Natural killer cell (primary cell): ENCODE measurements at regions not wholly inside any gene's neighbourhood (a gene's known extent, or its start where the extent isn't known, plus 50 kb on each side); places are given as distances from the start of the nearest gene placed in this dataset.

Experiments
- ATAC-seq, 3 donors: fragments of 150-1000 bp in 2 of 3; fragments of 200-7000 bp in 1 of 3; cut with Tn5 transposase; 1 replicate in 1 of 3; 2 replicates in 2 of 3; pipeline ENCODE4 v1.10.0; 2021; ENCODE audit warnings: mild to moderate bottlenecking in 2 of 3, moderate library complexity in 2 of 3
- DNase-seq, 2 donors: peaks; one replicate each; pipeline versions ENCODE4 v3.0.0 to v3.0.0-alpha.2; 2013 to 2021; ENCODE audit warnings: mixed read lengths in 1 of 2
- H3K27ac ChIP-seq: one replicate; pipeline ENCODE4 v1.5.1; 2013; ENCODE audit warnings: mild to moderate bottlenecking, low read length
- H3K27me3 ChIP-seq: one replicate; pipeline ENCODE4 v1.6.1; 2013; ENCODE audit warnings: low read length; ENCODE audit not compliant: control insufficient read depth, insufficient read depth
- H3K36me3 ChIP-seq: one replicate; pipeline ENCODE4 v1.6.1; 2013; ENCODE audit warnings: low read length; ENCODE audit not compliant: control insufficient read depth, insufficient read depth
- H3K4me1 ChIP-seq: one replicate; pipeline ENCODE4 v1.6.1; 2013; ENCODE audit warnings: low read length; ENCODE audit not compliant: control insufficient read depth, insufficient read depth
- H3K4me3 ChIP-seq: one replicate; pipeline ENCODE4 v1.5.1; 2013; ENCODE audit warnings: low read length
- H3K9me3 ChIP-seq: one replicate; pipeline ENCODE4 v1.6.1; 2013; ENCODE audit warnings: low read length; ENCODE audit not compliant: control insufficient read depth, insufficient read depth
- H3K27ac Mint-ChIP-seq, 2 donors: one replicate each; pipeline ENCODE4 v1.8.0; 2022; ENCODE audit warnings: mild to moderate bottlenecking in 2 of 2, mixed read lengths in 2 of 2, moderate library complexity in 1 of 2
- H3K27me3 Mint-ChIP-seq, 2 donors: one replicate each; pipeline ENCODE4 v1.8.0; 2022; ENCODE audit warnings: low read depth in 2 of 2, mixed read lengths in 2 of 2
- H3K36me3 Mint-ChIP-seq: one replicate; pipeline ENCODE4 v1.8.0; 2022; ENCODE audit warnings: mixed read lengths
- H3K4me1 Mint-ChIP-seq, 2 donors: one replicate each; pipeline ENCODE4 v1.8.0; 2022; ENCODE audit warnings: mixed read lengths in 2 of 2
- H3K4me3 Mint-ChIP-seq: one replicate; pipeline ENCODE4 v1.8.0; 2022; ENCODE audit warnings: mild to moderate bottlenecking, moderate library complexity, mixed read lengths
- H3K9me3 Mint-ChIP-seq, 2 donors: one replicate each; pipeline ENCODE4 v1.8.0; 2022; ENCODE audit warnings: mixed read lengths in 2 of 2
- WGBS: methylation state at CpG from one replicate; pipeline ENCODE4 v1.1.7; 2013; ENCODE audit warnings: missing lambda C conversion rate; ENCODE audit not compliant: insufficient coverage; 5-methylcytosine and 5-hydroxymethylcytosine counted together
- intact Hi-C: fragments of 100-400 bp; cut with micrococcal nuclease; formaldehyde crosslinking; loops from one replicate; pipeline ENCODE4 v1.14.2; 2022
- TF ChIP-seq, protein P1 (sequence below): fragments of 200-600 bp; IDR thresholded peaks from one replicate; pipeline ENCODE4 v1.8.0; 2022; ENCODE audit warnings: antibody characterized with exemption

- Histone ChIP-seq H3K4me1 (no peaks in the 10 kb centered on the region), H3K27me3 (no peaks in the 10 kb centered on the region), H3K36me3 (no peaks in the 10 kb centered on the region), H3K27ac (no peak overlapping the region), H3K4me3 (no peak overlapping the region), H3K9me3 (no peaks in the 10 kb centered on the region)
- intact Hi-C loops = no loop called here
- DNase-seq = no peak
- WGBS = no CpG with 5 or more reads among the region's 2 CpGs
- no peak for ATAC-seq
- Mint-ChIP-seq H3K36me3 (peaks cover 19% of the 10 kb centered on the region), H3K27ac (no peak overlapping the region), H3K4me3 (no peak overlapping the region), H3K4me1 (no peaks in the 10 kb centered on the region), H3K9me3 (peaks cover 17 to 23% of the 10 kb centered on the region in 2 donors), H3K27me3 (no peaks in the 10 kb centered on the region)
- TF ChIP-seq, protein P1, sequence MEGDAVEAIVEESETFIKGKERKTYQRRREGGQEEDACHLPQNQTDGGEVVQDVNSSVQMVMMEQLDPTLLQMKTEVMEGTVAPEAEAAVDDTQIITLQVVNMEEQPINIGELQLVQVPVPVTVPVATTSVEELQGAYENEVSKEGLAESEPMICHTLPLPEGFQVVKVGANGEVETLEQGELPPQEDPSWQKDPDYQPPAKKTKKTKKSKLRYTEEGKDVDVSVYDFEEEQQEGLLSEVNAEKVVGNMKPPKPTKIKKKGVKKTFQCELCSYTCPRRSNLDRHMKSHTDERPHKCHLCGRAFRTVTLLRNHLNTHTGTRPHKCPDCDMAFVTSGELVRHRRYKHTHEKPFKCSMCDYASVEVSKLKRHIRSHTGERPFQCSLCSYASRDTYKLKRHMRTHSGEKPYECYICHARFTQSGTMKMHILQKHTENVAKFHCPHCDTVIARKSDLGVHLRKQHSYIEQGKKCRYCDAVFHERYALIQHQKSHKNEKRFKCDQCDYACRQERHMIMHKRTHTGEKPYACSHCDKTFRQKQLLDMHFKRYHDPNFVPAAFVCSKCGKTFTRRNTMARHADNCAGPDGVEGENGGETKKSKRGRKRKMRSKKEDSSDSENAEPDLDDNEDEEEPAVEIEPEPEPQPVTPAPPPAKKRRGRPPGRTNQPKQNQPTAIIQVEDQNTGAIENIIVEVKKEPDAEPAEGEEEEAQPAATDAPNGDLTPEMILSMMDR = no peak
Measured at GRCh38 chr7:8932751-8933150, 499.3 kb downstream of the NXPH1 start.

DNA sequence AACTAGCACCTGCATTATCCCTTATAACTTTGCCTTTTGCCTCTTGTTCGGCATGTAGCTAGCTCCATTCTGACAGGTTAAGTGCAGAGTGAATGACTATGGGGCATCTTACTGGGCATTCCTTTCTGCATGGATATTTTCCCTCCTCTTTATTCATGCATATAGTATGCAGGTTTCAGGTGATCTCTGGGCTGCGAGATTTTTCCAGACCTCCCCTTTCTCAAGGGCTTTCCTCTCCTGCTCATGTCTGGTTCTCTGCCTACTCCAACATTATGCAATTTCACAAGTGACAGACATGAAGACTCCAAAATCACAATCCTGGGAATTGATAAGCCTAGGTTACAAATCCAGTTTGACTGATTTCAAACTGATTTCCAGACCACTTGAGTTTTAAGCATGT, 503.8 kb downstream of the NXPH1 start:
- no peak overlapping the region for H3K4me3 ChIP-seq
- no peaks in the 10 kb centered on the region for H3K27me3 Mint-ChIP-seq

DNA sequence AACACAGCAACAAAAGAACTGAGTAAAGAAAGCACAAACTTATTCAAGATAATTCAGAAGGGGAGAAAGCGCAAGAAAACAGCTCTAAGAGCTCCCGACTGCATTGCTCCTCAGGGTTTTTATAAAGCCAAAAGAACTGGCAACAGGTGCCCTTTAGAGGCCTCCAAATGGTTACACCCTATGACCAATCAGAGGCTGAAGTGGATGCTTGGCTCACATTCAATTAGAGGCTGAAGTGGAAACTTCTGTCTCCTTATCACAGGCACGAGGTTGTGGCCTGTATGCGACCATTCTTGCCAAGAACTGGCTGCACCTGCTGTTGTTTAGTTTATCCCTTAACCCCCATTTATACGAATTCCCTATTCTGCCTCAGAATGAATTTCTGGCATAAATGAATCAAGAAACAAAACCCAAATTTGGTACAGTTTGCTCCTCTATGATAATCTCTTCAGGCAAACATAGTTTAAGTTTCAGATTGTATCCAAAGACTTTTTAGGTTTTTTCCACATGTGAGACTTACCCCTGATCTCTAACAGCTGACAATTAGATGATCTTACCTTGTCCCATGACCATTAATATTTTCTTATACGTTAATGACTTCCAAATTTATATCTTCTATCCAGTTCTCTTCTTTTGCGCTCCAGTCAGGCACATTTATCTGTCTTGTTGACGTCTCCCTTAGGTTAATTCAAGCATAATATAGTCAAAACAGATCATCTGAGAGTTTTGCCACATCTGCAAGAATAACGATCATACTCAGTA, 504.8 kb downstream of the NXPH1 start:
- no peaks in the 10 kb centered on the region for H3K4me1 ChIP-seq
- TF ChIP-seq, protein P1 = no peak
- intact Hi-C loops = no loop called here
- no peaks in the 10 kb centered on the region for H3K27me3 Mint-ChIP-seq
- H3K36me3 Mint-ChIP-seq = peaks cover 33% of the 10 kb centered on the region
- no peak overlapping the region for H3K27ac ChIP-seq
- H3K4me3 Mint-ChIP-seq = no peak overlapping the region
- no peak overlapping the region for H3K27ac Mint-ChIP-seq
- ATAC-seq (no peak), DNase-seq (no peak)
- H3K4me1 Mint-ChIP-seq = no peaks in the 10 kb centered on the region
- H3K9me3 Mint-ChIP-seq = peaks cover 23 to 37% of the 10 kb centered on the region in 2 donors
- no peaks in the 10 kb centered on the region for H3K9me3 ChIP-seq
- H3K36me3 ChIP-seq = no peaks in the 10 kb centered on the region
- H3K27me3 ChIP-seq = no peaks in the 10 kb centered on the region
- 80% methylated on average over 9 of the region's 9 CpGs for WGBS
- H3K4me3 ChIP-seq = no peak overlapping the region

More for the DNA sequence above, 503.8 kb downstream of the NXPH1 start:
- H3K9me3 Mint-ChIP-seq = peaks cover 20 to 29% of the 10 kb centered on the region in 2 donors
- Histone ChIP-seq H3K27me3 (no peaks in the 10 kb centered on the region), H3K9me3 (no peaks in the 10 kb centered on the region), H3K4me1 (no peaks in the 10 kb centered on the region), H3K27ac (no peak overlapping the region), H3K36me3 (no peaks in the 10 kb centered on the region)
- peaks cover 33% of the 10 kb centered on the region for H3K36me3 Mint-ChIP-seq
- intact Hi-C loops = no loop called here
- DNase-seq = no peak
- TF ChIP-seq, protein P1 = no peak
- H3K27ac Mint-ChIP-seq = no peak overlapping the region
- H3K4me3 Mint-ChIP-seq = no peak overlapping the region
- WGBS = 65% methylated on average over 2 of the region's 2 CpGs
- ATAC-seq = no peak
- no peaks in the 10 kb centered on the region for H3K4me1 Mint-ChIP-seq

DNA sequence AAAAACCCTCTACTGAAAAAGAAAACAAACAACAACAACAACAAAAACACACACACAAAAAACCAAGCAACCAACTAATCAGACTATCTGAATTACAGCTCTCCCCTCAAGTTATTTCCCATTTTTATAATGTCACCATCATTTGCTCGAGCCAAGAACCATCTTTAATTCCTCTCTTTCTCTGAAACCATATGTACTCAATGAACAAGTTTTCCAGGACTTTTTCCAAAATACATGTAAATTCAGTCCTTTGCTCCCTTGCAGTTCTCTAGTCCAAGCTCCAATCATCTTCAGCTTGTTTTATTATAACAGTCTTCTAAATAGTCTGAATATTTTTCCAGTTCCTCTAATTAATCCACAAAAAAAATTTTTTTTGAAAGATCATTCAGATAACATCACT, 506.0 kb downstream of the NXPH1 start:
- Mint-ChIP-seq H3K36me3 (peaks cover 32% of the 10 kb centered on the region), H3K27me3 (no peaks in the 10 kb centered on the region), H3K4me1 (no peaks in the 10 kb centered on the region), H3K4me3 (no peak overlapping the region), H3K27ac (no peak overlapping the region), H3K9me3 (peaks cover 23 to 38% of the 10 kb centered on the region in 2 donors)
- no peaks in the 10 kb centered on the region for H3K9me3 ChIP-seq
- WGBS = 44% methylated on average over 1 of the region's 1 CpG
- ATAC-seq (no peak), DNase-seq (no peak)
- no peaks in the 10 kb centered on the region for H3K36me3 ChIP-seq
- H3K27ac ChIP-seq = no peak overlapping the region
- H3K27me3 ChIP-seq = no peaks in the 10 kb centered on the region
- intact Hi-C loops = no loop called here
- H3K4me1 ChIP-seq = no peaks in the 10 kb centered on the region
- TF ChIP-seq, protein P1 = no peak
- no peak overlapping the region for H3K4me3 ChIP-seq
